Activated CD8-positive, alpha-beta T cell treated with anti-CD3 and anti-CD28 coated beads for 36 hours (primary cell): ENCODE measurements at regions not wholly inside any gene's neighbourhood (a gene's known extent, or its start where the extent isn't known, plus 50 kb on each side); places are given as distances from the start of the nearest gene placed in this dataset.

Experiments
- ATAC-seq: fragments of 200-7000 bp; cut with Tn5 transposase; one replicate; pipeline ENCODE4 v1.10.0; 2021; ENCODE audit warnings: mild to moderate bottlenecking, moderate library complexity
- CTCF ChIA-PET: fragments of 350-600 bp; sonication (Branson Sonifier 250); formaldehyde crosslinking; loops from one replicate; lab custom pipeline; 2021; ENCODE audit warnings: antibody characterized with exemption; lab: Charles Lee
- POLR2A ChIA-PET: fragments of 350-600 bp; sonication (Branson Sonifier 250); formaldehyde crosslinking; loops from one replicate; lab custom pipeline; 2021; ENCODE audit warnings: antibody characterized with exemption; lab: Charles Lee
- DNase-seq: peaks from one replicate; pipeline ENCODE4 v3.0.0-alpha.2; 2020
- H3K27ac Mint-ChIP-seq: one replicate; pipeline ENCODE4 v1.8.0; 2021; ENCODE audit warnings: mild to moderate bottlenecking, mixed read lengths
- H3K27me3 Mint-ChIP-seq: one replicate; pipeline ENCODE4 v1.8.0; 2021; ENCODE audit warnings: mixed read lengths
- H3K36me3 Mint-ChIP-seq: one replicate; pipeline ENCODE4 v1.8.0; 2021; ENCODE audit warnings: low read depth, mixed read lengths
- H3K4me1 Mint-ChIP-seq: one replicate; pipeline ENCODE4 v1.8.0; 2021; ENCODE audit warnings: low read depth, mixed read lengths
- H3K4me3 Mint-ChIP-seq: one replicate; pipeline ENCODE4 v1.8.0; 2021; ENCODE audit warnings: mild to moderate bottlenecking, moderate library complexity, mixed read lengths
- H3K9me3 Mint-ChIP-seq: one replicate; pipeline ENCODE4 v1.8.0; 2021; ENCODE audit warnings: mixed read lengths
- intact Hi-C: fragments of 100-400 bp; cut with micrococcal nuclease; formaldehyde crosslinking; loops from one replicate; pipeline ENCODE4 v1.10.0; 2022
- TF ChIP-seq, protein P1 (sequence below): fragments of 200-600 bp; IDR thresholded peaks from one replicate; pipeline ENCODE4 v1.8.0; 2022; ENCODE audit warnings: antibody characterized with exemption, mild to moderate bottlenecking

- DNase-seq (no peak), ATAC-seq (no peak)
- Mint-ChIP-seq H3K4me1 (no peaks in the 10 kb centered on the region), H3K27ac (no peak overlapping the region), H3K4me3 (no peak overlapping the region), H3K36me3 (no peaks in the 10 kb centered on the region), H3K9me3 (peaks cover 3% of the 10 kb centered on the region), H3K27me3 (no peaks in the 10 kb centered on the region)
- intact Hi-C loops: no loop called here
- ChIA-PET CTCF (no interaction called here), POLR2A (no interaction called here)
- TF ChIP-seq, protein P1, sequence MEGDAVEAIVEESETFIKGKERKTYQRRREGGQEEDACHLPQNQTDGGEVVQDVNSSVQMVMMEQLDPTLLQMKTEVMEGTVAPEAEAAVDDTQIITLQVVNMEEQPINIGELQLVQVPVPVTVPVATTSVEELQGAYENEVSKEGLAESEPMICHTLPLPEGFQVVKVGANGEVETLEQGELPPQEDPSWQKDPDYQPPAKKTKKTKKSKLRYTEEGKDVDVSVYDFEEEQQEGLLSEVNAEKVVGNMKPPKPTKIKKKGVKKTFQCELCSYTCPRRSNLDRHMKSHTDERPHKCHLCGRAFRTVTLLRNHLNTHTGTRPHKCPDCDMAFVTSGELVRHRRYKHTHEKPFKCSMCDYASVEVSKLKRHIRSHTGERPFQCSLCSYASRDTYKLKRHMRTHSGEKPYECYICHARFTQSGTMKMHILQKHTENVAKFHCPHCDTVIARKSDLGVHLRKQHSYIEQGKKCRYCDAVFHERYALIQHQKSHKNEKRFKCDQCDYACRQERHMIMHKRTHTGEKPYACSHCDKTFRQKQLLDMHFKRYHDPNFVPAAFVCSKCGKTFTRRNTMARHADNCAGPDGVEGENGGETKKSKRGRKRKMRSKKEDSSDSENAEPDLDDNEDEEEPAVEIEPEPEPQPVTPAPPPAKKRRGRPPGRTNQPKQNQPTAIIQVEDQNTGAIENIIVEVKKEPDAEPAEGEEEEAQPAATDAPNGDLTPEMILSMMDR: no peak
These were observed 355.1 kb upstream of the GRIA1 start for GRCh38 chr5:153135411-153135810.

- Mint-ChIP-seq H3K27ac (no peak overlapping the region), H3K4me1 (no peaks in the 10 kb centered on the region), H3K27me3 (no peaks in the 10 kb centered on the region), H3K4me3 (no peak overlapping the region), H3K36me3 (no peaks in the 10 kb centered on the region), H3K9me3 (no peaks in the 10 kb centered on the region)
- CTCF ChIA-PET: no interaction called here
- TF ChIP-seq, protein P1: no peak
- DNase-seq (no peak), ATAC-seq (no peak)
- POLR2A ChIA-PET: no interaction called here
- intact Hi-C loops: no loop called here
These were observed 353.4 kb upstream of the GRIA1 start for GRCh38 chr5:153136910-153137614.

- intact Hi-C loops: no loop called here
- H3K9me3 Mint-ChIP-seq: peaks cover 15% of the 10 kb centered on the region
- ATAC-seq: no peak
- POLR2A ChIA-PET: no interaction called here
- TF ChIP-seq, protein P1: peak; percentile 36
- DNase-seq: no peak
- H3K27ac Mint-ChIP-seq: no peak overlapping the region
- no peak overlapping the region for H3K4me3 Mint-ChIP-seq
- CTCF ChIA-PET: interaction anchor here (1.3 to 1.7 kb wide), 2 partner anchors 9 to 586 kb away, joined by 3 to 4 read pairs; no protein-coding TSS in a partner anchor
- H3K36me3 Mint-ChIP-seq: peaks cover 1% of the 10 kb centered on the region
- no peaks in the 10 kb centered on the region for H3K4me1 Mint-ChIP-seq
- H3K27me3 Mint-ChIP-seq: no peaks in the 10 kb centered on the region
These were observed 342.4 kb upstream of the GRIA1 start for GRCh38 chr5:153147891-153148623.

GRCh38 chr5:153148624-153148976 lies 341.9 kb upstream of the GRIA1 start:
- H3K27ac Mint-ChIP-seq: no peak overlapping the region
- intact Hi-C loops: no loop called here
- H3K4me3 Mint-ChIP-seq: no peak overlapping the region

More at GRCh38 chr5:153148624-153148976, 341.9 kb upstream of the GRIA1 start:
- no peaks in the 10 kb centered on the region for H3K4me1 Mint-ChIP-seq
- DNase-seq: no peak
- POLR2A ChIA-PET: no interaction called here
- H3K27me3 Mint-ChIP-seq: no peaks in the 10 kb centered on the region
- H3K9me3 Mint-ChIP-seq: peaks cover 15% of the 10 kb centered on the region
- peaks cover 1% of the 10 kb centered on the region for H3K36me3 Mint-ChIP-seq
- CTCF ChIA-PET: interaction anchor here (1.7 kb wide), 1 partner anchor 586 kb away, joined by 4 read pairs; no protein-coding TSS in a partner anchor
- ATAC-seq: no peak
- TF ChIP-seq, protein P1: no peak
